H1 (cell line): ENCODE measurements at regions not wholly inside any gene's neighbourhood (a gene's known extent, or its start where the extent isn't known, plus 50 kb on each side); places are given as distances from the start of the nearest gene placed in this dataset.

ENCODE experiments used
- CTCF ChIA-PET: fragments of 300-600 bp; sonication (Branson Sonifier 250); formaldehyde crosslinking; loops from one replicate; lab custom pipeline; 2021; ENCODE audit not compliant: partially characterized antibody; lab: Charles Lee
- POLR2A ChIA-PET: fragments of 300-600 bp; sonication (Branson Sonifier 250); formaldehyde crosslinking; loops from one replicate; lab custom pipeline; 2021; ENCODE audit warnings: inconsistent platforms; ENCODE audit not compliant: partially characterized antibody; lab: Charles Lee
- DNase-seq, 2 experiments: peaks; one replicate each; pipeline versions ENCODE4 v3.0.0 to v3.0.0-alpha.2; 2010 to 2022; ENCODE audit warnings: low spot score in 2 of 2, low read depth in 1 of 2, mixed read lengths in 1 of 2
- FAIRE-seq: peaks from 2 replicates; lab custom pipeline; 2011; peaks lifted over from hg19 to GRCh38; lab: Jason Lieb, UNC
- H2AFZ ChIP-seq: 2 replicates; pipeline ENCODE4 v1.8.1; 2012; ENCODE audit warnings: low read length, inconsistent platforms
- H2AK5ac ChIP-seq: 2 replicates; pipeline ENCODE4 v1.6.1; 2013; ENCODE audit warnings: low read depth, low read length
- H2BK120ac ChIP-seq: replicated peaks from 2 replicates; pipeline ENCODE3; 2013; ENCODE audit warnings: low read depth, low read length, inconsistent platforms
- H2BK12ac ChIP-seq: 2 replicates; pipeline ENCODE4 v1.6.1; 2013; ENCODE audit warnings: low read depth, low read length
- H2BK15ac ChIP-seq: 2 replicates; pipeline ENCODE4 v1.6.1; 2013; ENCODE audit warnings: low read length
- H2BK20ac ChIP-seq: 2 replicates; pipeline ENCODE4 v1.6.1; 2013; ENCODE audit warnings: low read length
- H2BK5ac ChIP-seq: 2 replicates; pipeline ENCODE4 v1.6.1; 2013; ENCODE audit warnings: low read depth, low read length
- H3K14ac ChIP-seq: 2 replicates; pipeline ENCODE4 v1.6.1; 2013; ENCODE audit warnings: inconsistent platforms; ENCODE audit not compliant: insufficient read length
- H3K18ac ChIP-seq: 2 replicates; pipeline ENCODE4 v1.6.1; 2013; ENCODE audit warnings: low read length; ENCODE audit errors: extremely low read depth
- H3K23ac ChIP-seq: 2 replicates; pipeline ENCODE4 v1.6.1; 2013; ENCODE audit warnings: inconsistent platforms; ENCODE audit not compliant: insufficient read length
- H3K23me2 ChIP-seq: 2 replicates; pipeline ENCODE4 v1.6.1; 2013; ENCODE audit warnings: low read depth, low read length
- H3K27ac ChIP-seq: 2 replicates; pipeline ENCODE4 v1.6.1; 2011; ENCODE audit warnings: low read depth, low read length, inconsistent platforms
- H3K27me3 ChIP-seq, 4 experiments: replicated peaks in 1 of 4; 1 replicate in 1 of 4; 2 replicates in 3 of 4; pipeline versions ENCODE4 v1.6.1 to v1.8.1; 2011 to 2013; ENCODE audit warnings: low read length in 3 of 4, mild to moderate bottlenecking in 3 of 4, inconsistent platforms in 2 of 4, mixed read lengths in 2 of 4, moderate library complexity in 1 of 4; ENCODE audit not compliant: control insufficient read depth in 3 of 4, insufficient read depth in 3 of 4; ENCODE audit errors: extremely low read depth in 1 of 4
- H3K36me3 ChIP-seq, 4 experiments: 2 replicates each; pipeline versions ENCODE4 v1.6.1 to v1.8.1; 2011 to 2013; ENCODE audit warnings: mild to moderate bottlenecking in 4 of 4, low read length in 3 of 4, moderate library complexity in 2 of 4, control low read depth in 1 of 4, inconsistent platforms in 1 of 4; ENCODE audit not compliant: insufficient read depth in 4 of 4, control insufficient read depth in 2 of 4
- H3K4ac ChIP-seq: replicated peaks from 2 replicates; pipeline ENCODE3; 2013; ENCODE audit warnings: low read length, low read depth, mixed read lengths, inconsistent platforms; ENCODE audit not compliant: insufficient read length
- H3K4me1 ChIP-seq, 4 experiments: replicated peaks in 1 of 4; 1 replicate in 1 of 4; 2 replicates in 3 of 4; pipeline versions ENCODE4 v1.6.1 to v1.8.1; 2011 to 2013; ENCODE audit warnings: low read length in 3 of 4, inconsistent platforms in 2 of 4, mixed read lengths in 1 of 4; ENCODE audit not compliant: insufficient read depth in 4 of 4, control insufficient read depth in 3 of 4
- H3K4me2 ChIP-seq, 2 experiments: 2 replicates each; pipeline versions ENCODE4 v1.6.1 to v1.8.1; 2011 to 2013; ENCODE audit warnings: low read depth in 2 of 2, low read length in 2 of 2, control low read depth in 1 of 2, inconsistent platforms in 1 of 2, mild to moderate bottlenecking in 1 of 2; ENCODE audit not compliant: insufficient read depth in 1 of 2
- H3K4me3 ChIP-seq, 4 experiments: fragments of 200-600, 300-600 bp in 1 of 4; sonication (generic), shearing (Covaris generic), sonication (Bioruptor Twin) in 1 of 4; 2 replicates each; pipeline versions ENCODE4 v1.5.1 to v1.8.1; 2011 to 2016; ENCODE audit warnings: low read length in 4 of 4, low read depth in 3 of 4, control low read depth in 2 of 4, inconsistent platforms in 2 of 4, mild to moderate bottlenecking in 2 of 4, mixed read lengths in 1 of 4, moderate library complexity in 1 of 4; ENCODE audit not compliant: insufficient read depth in 2 of 4; ENCODE audit errors: extremely low read depth in 1 of 4
- H3K56ac ChIP-seq: replicated peaks from 2 replicates; pipeline ENCODE3; 2013; ENCODE audit warnings: low read depth, mild to moderate bottlenecking, mixed read lengths, low read length, inconsistent platforms; ENCODE audit not compliant: insufficient read length
- H3K79me1 ChIP-seq: 2 replicates; pipeline ENCODE4 v1.6.1; 2013; ENCODE audit warnings: low read depth, low read length, control low read depth
- H3K79me2 ChIP-seq, 2 experiments: 2 replicates each; pipeline versions ENCODE4 v1.6.1 to v1.8.1; 2012 to 2013; ENCODE audit warnings: low read length in 2 of 2, mild to moderate bottlenecking in 2 of 2, inconsistent platforms in 1 of 2; ENCODE audit not compliant: insufficient read depth in 2 of 2, control insufficient read depth in 1 of 2
- H3K9ac ChIP-seq, 4 experiments: replicated peaks in 1 of 4; 1 replicate in 1 of 4; 2 replicates in 3 of 4; pipeline versions ENCODE4 v1.6.1 to v1.8.1; 2011 to 2013; ENCODE audit warnings: low read depth in 3 of 4, low read length in 3 of 4, control low read depth in 2 of 4, mild to moderate bottlenecking in 2 of 4, moderate library complexity in 2 of 4, inconsistent platforms in 1 of 4; ENCODE audit errors: extremely low read depth in 1 of 4
- H3K9me3 ChIP-seq, 2 experiments: 2 replicates each; pipeline versions ENCODE4 v1.6.1 to v1.8.1; 2012 to 2013; ENCODE audit warnings: mild to moderate bottlenecking in 2 of 2, moderate library complexity in 2 of 2, control low read depth in 1 of 2, inconsistent platforms in 1 of 2, low read depth in 1 of 2, low read length in 1 of 2, mixed read lengths in 1 of 2; ENCODE audit not compliant: insufficient read depth in 2 of 2
- H4K20me1 ChIP-seq, 2 experiments: replicated peaks in 1 of 2; 2 replicates each; pipeline versions ENCODE3 to v1.8.1; 2011 to 2013; ENCODE audit warnings: inconsistent platforms in 2 of 2, low read length in 2 of 2, mild to moderate bottlenecking in 1 of 2; ENCODE audit not compliant: insufficient read depth in 2 of 2, control insufficient read depth in 1 of 2
- H4K5ac ChIP-seq: 2 replicates; pipeline ENCODE4 v1.6.1; 2013; ENCODE audit warnings: low read length, low read depth, mixed read lengths, inconsistent platforms; ENCODE audit not compliant: insufficient read length
- H4K8ac ChIP-seq: 2 replicates; pipeline ENCODE4 v1.8.0; 2013; ENCODE audit warnings: mild to moderate bottlenecking, moderate library complexity, low read length, inconsistent platforms; ENCODE audit not compliant: insufficient read depth; ENCODE audit errors: extremely low read depth
- H4K91ac ChIP-seq: replicated peaks from 2 replicates; pipeline ENCODE3; 2013; ENCODE audit warnings: low read length, mixed read lengths, inconsistent platforms; ENCODE audit not compliant: insufficient read length
- ASH2L ChIP-seq: fragments of 200-600, 300-600 bp; sonication (generic); IDR thresholded peaks from one replicate; pipeline ENCODE4 v1.7.1; 2017; ENCODE audit warnings: low read length
- BRCA1 ChIP-seq: IDR thresholded peaks from 2 replicates; pipeline ENCODE4 v1.6.1; 2012; ENCODE audit warnings: low read depth, low read length, improper control_type of control experiment
- CEBPB ChIP-seq: IDR thresholded peaks from 2 replicates; pipeline ENCODE4 v1.6.1; 2012; ENCODE audit warnings: low read depth, low read length
- FOSL1 ChIP-seq: IDR thresholded peaks from 2 replicates; pipeline ENCODE4 v1.6.1; 2011; ENCODE audit warnings: mild to moderate bottlenecking, low read depth, low read length, moderate library complexity; ENCODE audit not compliant: insufficient read depth
- MAFK ChIP-seq: IDR thresholded peaks from 2 replicates; pipeline ENCODE4 v1.6.1; 2012; ENCODE audit warnings: low read depth, mild to moderate bottlenecking, improper control_type of control experiment, low read length
- MAX ChIP-seq: IDR thresholded peaks from 2 replicates; pipeline ENCODE4 v1.6.1; 2012; ENCODE audit warnings: inconsistent platforms
- PHF8 ChIP-seq: fragments of 200-600 bp; sonication (generic); conservative IDR thresholded peaks from 2 replicates; pipeline ENCODE4 v1.7.1; 2012; ENCODE audit warnings: low read depth, mild to moderate bottlenecking, inconsistent platforms, low read length, moderate library complexity
- SP1 ChIP-seq: IDR thresholded peaks from 2 replicates; pipeline ENCODE4 v1.6.1; 2011; ENCODE audit warnings: low read depth, low read length
- TCF12 ChIP-seq: IDR thresholded peaks from 2 replicates; pipeline ENCODE4 v1.6.1; 2011; ENCODE audit warnings: low read depth, mild to moderate bottlenecking, low read length
- YY1 ChIP-seq: IDR thresholded peaks from 2 replicates; pipeline ENCODE4 v1.6.1; 2011; ENCODE audit warnings: low read depth, mild to moderate bottlenecking, low read length
- WGBS, 2 experiments: shearing (Covaris generic) in 1 of 2; methylation state at CpG; one replicate each; pipeline versions ENCODE4 v1.1.6 to v1.1.7; 2013 to 2015; ENCODE audit warnings: low lambda C conversion rate in 2 of 2, mixed read lengths in 2 of 2, inconsistent platforms in 1 of 2, low coverage in 1 of 2, missing lambda C conversion rate in 1 of 2; ENCODE audit not compliant: insufficient replicate concordance in 2 of 2, insufficient coverage in 1 of 2, insufficient read length in 1 of 2; ENCODE audit errors: extremely low coverage in 1 of 2, missing lambda C conversion rate in 1 of 2; 5-methylcytosine and 5-hydroxymethylcytosine counted together

- Histone ChIP-seq H3K4me1 (peaks cover 0 to 4% (median 2%) of the 10 kb centered on the region in 4 experiments; a peak in 1 of 7 replicates), H4K91ac (peak overlapping the region; percentile 85), H4K5ac (no peak overlapping the region), H2BK12ac (0 out of 2 replicates have a peak overlapping the region, but pooled peaks have one; percentile 3), H3K79me1 (no peaks in the 10 kb centered on the region), H2BK5ac (no peak overlapping the region), H4K20me1 (peaks cover 0 to 4% of the 10 kb centered on the region in 2 experiments), H3K36me3 (no peaks in the 10 kb centered on the region; a peak in 1 of 8 replicates), H3K4me3 (no peak overlapping the region), H3K27me3 (no peaks in the 10 kb centered on the region), H3K9me3 (no peaks in the 10 kb centered on the region), H2AFZ (no peak overlapping the region), H3K4ac (peak overlapping the region; percentile 90), H3K4me2 (no peak overlapping the region), H3K27ac (no peak overlapping the region), H2BK20ac (no peak overlapping the region), H3K23me2 (peaks cover 7% of the 10 kb centered on the region), H3K14ac (no peak overlapping the region), H3K9ac (no peak overlapping the region; a peak in 1 of 7 replicates), H3K56ac (peak overlapping the region; percentile 95), H4K8ac (no peak overlapping the region), H2BK15ac (peak overlapping the region; percentile 50; the same call in 1 of the 2 replicates), H2AK5ac (peak overlapping the region; percentile 7; the same call in 1 of the 2 replicates), H3K79me2 (no peaks in the 10 kb centered on the region), H2BK120ac (no peak overlapping the region), H3K23ac (no peak overlapping the region), H3K18ac (no peak overlapping the region)
- DNase-seq = no peak
- no peak for FAIRE-seq
- TF ChIP-seq SP1 = no peak
- no peak for TF ChIP-seq MAX
- TF ChIP-seq CEBPB = no peak
- TF ChIP-seq ASH2L = no peak
- no peak for TF ChIP-seq MAFK
- TF ChIP-seq BRCA1 = no peak
- no peak for TF ChIP-seq YY1
- no peak for TF ChIP-seq TCF12
- no peak for TF ChIP-seq FOSL1
- TF ChIP-seq PHF8 = no peak
- 91 to 100% methylated on average over 3 to 5 of the region's 5 CpGs for WGBS, 2 experiments
- ChIA-PET POLR2A (no interaction called here), CTCF (no interaction called here)
Measured at GRCh38 chr1:88457197-88457596, 226.9 kb upstream of the PKN2 start.
